ENCODE measurements at regions not wholly inside any gene's neighbourhood (a gene's known extent, or its start where the extent isn't known, plus 50 kb on each side); places are given as distances from the start of the nearest gene placed in this dataset.

GRCh38 chr18:41216341-41217003, 738.6 kb upstream of the PIK3C3 start:
- Histone ChIP-seq H3F3A (replicated peaks; ENCODE audit: low read depth) (no peaks in the 10 kb centered on the region), H3K9me2 (ENCODE audit: insufficient read depth) (no peaks in the 10 kb centered on the region), H3K27me3 (ENCODE audit: insufficient read depth) (no peaks in the 10 kb centered on the region), H2AFZ (no peak overlapping the region), H3K4me3 (no peak overlapping the region), H4K20me1 (replicated peaks; ENCODE audit: insufficient read depth) (no peaks in the 10 kb centered on the region), H3K79me2 (replicated peaks; ENCODE audit: insufficient read depth) (no peaks in the 10 kb centered on the region), H3K4me2 (no peak overlapping the region), H3K27ac (ENCODE audit: low read depth) (no peak overlapping the region), H3K36me3 (ENCODE audit: insufficient read depth) (no peaks in the 10 kb centered on the region), H3K4me1 (ENCODE audit: insufficient read depth) (no peaks in the 10 kb centered on the region)
- H3K27ac Mint-ChIP-seq: no peak overlapping the region
- no peaks in the 10 kb centered on the region for H3K9me3 Mint-ChIP-seq
- DNase-seq (ENCODE audit: low spot score) (no peak), ATAC-seq (no peak)
- no peaks in the 10 kb centered on the region for H3K36me3 Mint-ChIP-seq (ENCODE audit: low read depth)
- H3K4me3 Mint-ChIP-seq: no peak overlapping the region
- H3K4me1 Mint-ChIP-seq: no peaks in the 10 kb centered on the region
- no peaks in the 10 kb centered on the region for H3K27me3 Mint-ChIP-seq (ENCODE audit: insufficient read depth, low read depth, poor library complexity)
- TF ChIP-seq REST (IDR thresholded peaks at IDR 0.05; ENCODE audit: unreplicated experiment) (no peak), EZH2 (IDR thresholded peaks at IDR 0.05; ENCODE audit: low read depth, unreplicated experiment) (no peak), CTCF (conservative IDR thresholded peaks at IDR 0.05; ENCODE audit: low read depth in 2 of 2) (no peak), ZNF331 (CRISPR knock-in tag; IDR thresholded peaks at IDR 0.05; ENCODE audit: low read depth) (no peak), ZNF462 (CRISPR knock-in tag; IDR thresholded peaks at IDR 0.05) (no peak), EZH2phosphoT487 (IDR thresholded peaks at IDR 0.05; ENCODE audit: unreplicated experiment) (no peak), CREB1 (CRISPR knock-in tag; IDR thresholded peaks at IDR 0.05; ENCODE audit: low read depth) (no peak), JUNB (IDR thresholded peaks at IDR 0.05; ENCODE audit: unreplicated experiment) (no peak), NANOG (IDR thresholded peaks at IDR 0.05; ENCODE audit: borderline replicate concordance) (no peak), ETS1 (IDR thresholded peaks at IDR 0.05) (no peak), POLR2AphosphoS5 (IDR thresholded peaks at IDR 0.05; ENCODE audit: low read depth) (no peak), STAT1 (IDR thresholded peaks at IDR 0.05; ENCODE audit: unreplicated experiment) (no peak), ZNF114 (CRISPR knock-in tag; IDR thresholded peaks at IDR 0.05) (no peak)

All from GM23338 (cell line).